HepG2 (cell line): ENCODE measurements at regions not wholly inside any gene's neighbourhood (a gene's known extent, or its start where the extent isn't known, plus 50 kb on each side); places are given as distances from the start of the nearest gene placed in this dataset.

ENCODE experiments used
- CBX5 ChIP-seq: sonication (generic); formaldehyde crosslinking; IDR thresholded peaks from 2 replicates; pipeline ENCODE4 v1.4.0; 2020; ENCODE audit warnings: missing genetic modification reagents, borderline replicate concordance
- CREB1 ChIP-seq, 2 experiments: fragments of 450-650 bp in 1 of 2; IDR thresholded peaks; 2 replicates each; pipeline ENCODE4 v1.6.1; 2016 to 2017; ENCODE audit warnings: control low read depth in 1 of 2, mild to moderate bottlenecking in 1 of 2, missing compliant biosample characterization in 1 of 2, missing genetic modification characterization in 1 of 2
- FOXJ3 ChIP-seq: sonication (generic); formaldehyde crosslinking; IDR thresholded peaks from 2 replicates; pipeline ENCODE4 v1.4.0; 2020; ENCODE audit warnings: missing genetic modification reagents, mild to moderate bottlenecking, borderline replicate concordance
- FOXP1 ChIP-seq, 2 experiments: fragments of 450-650 bp in 1 of 2; IDR thresholded peaks; 2 replicates each; pipeline ENCODE4 v1.6.1; 2017 to 2018; ENCODE audit warnings: antibody characterized with exemption in 1 of 2
- IKZF1 ChIP-seq: fragments of 450-650 bp; IDR thresholded peaks from 2 replicates; pipeline ENCODE4 v1.7.1; 2016
- IRF1 ChIP-seq: sonication (generic); formaldehyde crosslinking; IDR thresholded peaks from 2 replicates; pipeline ENCODE4 v1.4.0; 2020; ENCODE audit warnings: low read depth, mild to moderate bottlenecking, missing genetic modification reagents
- KAT8 ChIP-seq: IDR thresholded peaks from 2 replicates; pipeline ENCODE4 v1.6.1; 2016; ENCODE audit warnings: missing genetic modification reagents, missing compliant biosample characterization
- MXD4 ChIP-seq: IDR thresholded peaks from 2 replicates; pipeline ENCODE4 v1.6.1; 2016; ENCODE audit warnings: mild to moderate bottlenecking, missing biosample characterization, missing genetic modification reagents
- POLR2A ChIP-seq, 2 experiments: IDR thresholded peaks; 2 replicates each; pipeline ENCODE4 v1.6.1; 2011; ENCODE audit warnings: low read depth in 2 of 2, low read length in 2 of 2, mild to moderate bottlenecking in 1 of 2, moderate library complexity in 1 of 2; ENCODE audit not compliant: insufficient read depth in 1 of 2
- ZBTB40 ChIP-seq, 2 experiments: fragments of 450-650 bp in 1 of 2; sonication (generic) in 1 of 2; formaldehyde crosslinking in 1 of 2; IDR thresholded peaks; 2 replicates each; pipeline versions ENCODE4 v1.6.1 to v1.8.0; 2016 to 2022; ENCODE audit warnings: antibody characterized with exemption in 1 of 2, mild to moderate bottlenecking in 1 of 2, missing genetic modification reagents in 1 of 2
- ZNF296 ChIP-seq: sonication (generic); formaldehyde crosslinking; conservative IDR thresholded peaks from 2 replicates; pipeline ENCODE4 v1.5.0; 2020; ENCODE audit warnings: mild to moderate bottlenecking, missing genetic modification reagents
- ZNF3 ChIP-seq: IDR thresholded peaks from 2 replicates; pipeline ENCODE4 v1.7.0; 2017; ENCODE audit warnings: inconsistent platforms
- ZNF780A ChIP-seq: sonication (generic); formaldehyde crosslinking; IDR thresholded peaks from 2 replicates; pipeline ENCODE4 v1.8.0; 2022; ENCODE audit warnings: mild to moderate bottlenecking, missing genetic modification reagents, moderate library complexity
- ZNF879 ChIP-seq: sonication (generic); formaldehyde crosslinking; IDR thresholded peaks from 2 replicates; pipeline ENCODE4 v1.8.1; 2023; ENCODE audit warnings: missing genetic modification reagents

GRCh38 chr2:47311764-47312490 is 57.2 kb upstream of the EPCAM start:
- no peak for TF ChIP-seq MXD4
- TF ChIP-seq FOXJ3 (CRISPR knock-in tag), result no peak
- TF ChIP-seq ZNF296 (CRISPR knock-in tag), result no peak
- no peak for TF ChIP-seq ZBTB40 (IDR thresholded peaks at IDR 0.05)
- TF ChIP-seq ZBTB40 (CRISPR knock-in tag; IDR thresholded peaks at IDR 0.05), result no peak
- TF ChIP-seq IRF1 (CRISPR knock-in tag), result no peak
- TF ChIP-seq CREB1 (IDR thresholded peaks at IDR 0.05), result no peak
- no peak for TF ChIP-seq CREB1 (CRISPR knock-in tag; IDR thresholded peaks at IDR 0.05)
- no peak for TF ChIP-seq KAT8 (CRISPR knock-in tag)
- no peak for TF ChIP-seq CBX5
- TF ChIP-seq ZNF780A (CRISPR knock-in tag), result no peak
- no peak for TF ChIP-seq POLR2A (IDR thresholded peaks at IDR 0.05; ENCODE audit: insufficient read depth in 1 of 2, low read depth in 2 of 2, low read length in 2 of 2)
- TF ChIP-seq FOXP1 (IDR thresholded peaks at IDR 0.05), result no peak
- TF ChIP-seq FOXP1 (CRISPR knock-in tag; IDR thresholded peaks at IDR 0.05), result no peak
- no peak for TF ChIP-seq IKZF1
- TF ChIP-seq ZNF879 (CRISPR knock-in tag), result no peak
- no peak for TF ChIP-seq ZNF3 (CRISPR knock-in tag)
